ENCODE measurements at regions not wholly inside any gene's neighbourhood (a gene's known extent, or its start where the extent isn't known, plus 50 kb on each side); places are given as distances from the start of the nearest gene placed in this dataset.

GRCh38 chr7:35894721-35895120, 93.9 kb downstream of the SEPTIN7 start:
- TF ChIP-seq EZH2 (IDR thresholded peaks at IDR 0.05; ENCODE audit: low read length, missing control alignments) (no peak), CTCF (conservative IDR thresholded peaks at IDR 0.05 in 1 of 2, IDR thresholded peaks at IDR 0.05 in 1 of 2; ENCODE audit: low read depth in 1 of 2, low read length in 2 of 2) (no peak)
